ENCODE measurements at regions not wholly inside any gene's neighbourhood (a gene's known extent, or its start where the extent isn't known, plus 50 kb on each side); places are given as distances from the start of the nearest gene placed in this dataset.

GRCh38 chr5:172542651-172543131 lies 88.4 kb upstream of the SH3PXD2B start:
- Histone ChIP-seq H3K4me1 (no peaks in the 10 kb centered on the region), H3K36me3 (no peaks in the 10 kb centered on the region), H3K27me3 (no peaks in the 10 kb centered on the region), H3K27ac (no peak overlapping the region), H3K4me3 (no peak overlapping the region), H3K9me3 (no peaks in the 10 kb centered on the region)
- no peak for TF ChIP-seq POLR2A (IDR thresholded peaks at IDR 0.05)
- intact Hi-C loops (cut with DNase I): no loop called here
- DNase-seq (peak in 1 of 3 donors; percentile 38), ATAC-seq (no peak)
- WGBS (ENCODE audit: insufficient coverage, low coverage, low lambda C conversion rate, missing lambda C conversion rate): no CpG with 5 or more reads among the region's 13 CpGs

GRCh38 chr5:172541773-172542136 lies 87.4 kb upstream of the SH3PXD2B start:
- no peaks in the 10 kb centered on the region for H3K36me3 ChIP-seq
- DNase-seq (no peak), ATAC-seq (no peak)
- intact Hi-C loops (cut with DNase I): no loop called here
- H3K4me1 ChIP-seq: no peaks in the 10 kb centered on the region
- no peak overlapping the region for H3K27ac ChIP-seq
- no peaks in the 10 kb centered on the region for H3K27me3 ChIP-seq
- H3K4me3 ChIP-seq: no peak overlapping the region
- no peak for TF ChIP-seq POLR2A (IDR thresholded peaks at IDR 0.05)
- TF ChIP-seq, protein P1, sequence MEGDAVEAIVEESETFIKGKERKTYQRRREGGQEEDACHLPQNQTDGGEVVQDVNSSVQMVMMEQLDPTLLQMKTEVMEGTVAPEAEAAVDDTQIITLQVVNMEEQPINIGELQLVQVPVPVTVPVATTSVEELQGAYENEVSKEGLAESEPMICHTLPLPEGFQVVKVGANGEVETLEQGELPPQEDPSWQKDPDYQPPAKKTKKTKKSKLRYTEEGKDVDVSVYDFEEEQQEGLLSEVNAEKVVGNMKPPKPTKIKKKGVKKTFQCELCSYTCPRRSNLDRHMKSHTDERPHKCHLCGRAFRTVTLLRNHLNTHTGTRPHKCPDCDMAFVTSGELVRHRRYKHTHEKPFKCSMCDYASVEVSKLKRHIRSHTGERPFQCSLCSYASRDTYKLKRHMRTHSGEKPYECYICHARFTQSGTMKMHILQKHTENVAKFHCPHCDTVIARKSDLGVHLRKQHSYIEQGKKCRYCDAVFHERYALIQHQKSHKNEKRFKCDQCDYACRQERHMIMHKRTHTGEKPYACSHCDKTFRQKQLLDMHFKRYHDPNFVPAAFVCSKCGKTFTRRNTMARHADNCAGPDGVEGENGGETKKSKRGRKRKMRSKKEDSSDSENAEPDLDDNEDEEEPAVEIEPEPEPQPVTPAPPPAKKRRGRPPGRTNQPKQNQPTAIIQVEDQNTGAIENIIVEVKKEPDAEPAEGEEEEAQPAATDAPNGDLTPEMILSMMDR (IDR thresholded peaks at IDR 0.05): no peak
- no peaks in the 10 kb centered on the region for H3K9me3 ChIP-seq
- 91% methylated on average over 3 of the region's 3 CpGs for WGBS (ENCODE audit: insufficient coverage, low coverage, low lambda C conversion rate, missing lambda C conversion rate)

- Histone ChIP-seq H3K27me3 (no peaks in the 10 kb centered on the region), H3K4me1 (no peaks in the 10 kb centered on the region), H3K4me3 (no peak overlapping the region), H3K36me3 (no peaks in the 10 kb centered on the region), H3K27ac (no peak overlapping the region), H3K9me3 (no peaks in the 10 kb centered on the region)
- DNase-seq: peak in 1 of 3 donors; percentile 43
- ATAC-seq: peak; percentile 22 to 59 (median 37)
- no peak for TF ChIP-seq POLR2A (IDR thresholded peaks at IDR 0.05)
- TF ChIP-seq, protein P1 (IDR thresholded peaks at IDR 0.05): no peak
- intact Hi-C loops (cut with DNase I): no loop called here
- 86% methylated on average over 13 of the region's 13 CpGs for WGBS (ENCODE audit: insufficient coverage, low coverage, low lambda C conversion rate, missing lambda C conversion rate)
These were observed 86.9 kb upstream of the SH3PXD2B start for GRCh38 chr5:172541099-172541772.

DNA sequence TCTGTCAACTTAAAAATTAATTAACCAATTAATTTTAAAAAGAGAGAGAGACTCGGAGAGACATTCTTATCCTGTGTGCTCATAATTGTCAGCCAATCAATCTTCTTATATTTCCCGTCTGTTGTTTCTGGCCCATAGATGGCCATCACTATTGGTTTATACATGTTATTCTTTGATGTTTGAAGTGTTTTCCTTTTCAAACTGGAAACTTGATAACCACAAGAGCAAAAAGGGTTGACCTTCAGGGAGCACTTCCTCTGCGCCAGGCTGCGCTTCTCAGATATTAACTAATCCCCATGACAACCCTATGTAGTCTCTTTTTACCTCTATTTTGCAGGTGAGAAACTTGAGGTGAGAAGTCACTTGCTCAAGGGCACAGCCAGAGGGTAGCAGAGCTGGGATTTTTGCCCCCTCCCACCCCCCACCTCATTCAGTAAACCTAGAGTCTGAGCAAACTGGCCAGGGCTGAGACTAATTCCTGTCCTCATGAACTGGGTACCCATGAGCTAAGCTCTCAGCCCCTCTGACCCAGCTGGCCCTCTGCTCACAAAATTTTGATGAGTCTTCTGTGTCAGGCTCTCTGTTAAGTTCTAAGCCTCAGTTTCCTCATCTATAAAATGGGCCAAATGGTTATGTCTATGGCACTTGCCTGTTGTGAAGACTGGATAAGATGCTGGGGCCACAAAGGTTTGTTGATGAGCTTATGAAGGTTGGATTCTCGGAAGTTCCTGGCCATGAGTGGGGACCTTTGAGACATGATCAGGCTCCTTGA lies 86.0 kb upstream of the SH3PXD2B start:
- no peak for DNase-seq

More for the DNA sequence above, 86.0 kb upstream of the SH3PXD2B start:
- intact Hi-C loops (cut with DNase I): no loop called here
- TF ChIP-seq, protein P1 (IDR thresholded peaks at IDR 0.05): no peak
- TF ChIP-seq POLR2A (IDR thresholded peaks at IDR 0.05): no peak
- Histone ChIP-seq H3K9me3 (no peaks in the 10 kb centered on the region), H3K27me3 (no peaks in the 10 kb centered on the region), H3K36me3 (no peaks in the 10 kb centered on the region), H3K4me1 (no peaks in the 10 kb centered on the region), H3K4me3 (no peak overlapping the region), H3K27ac (no peak overlapping the region)
- ATAC-seq: no peak
- 67% methylated on average over 4 of the region's 5 CpGs for WGBS (ENCODE audit: insufficient coverage, low coverage, low lambda C conversion rate, missing lambda C conversion rate)

All from right lobe of liver (tissue), 6 donors.